Effector CD8-positive, alpha-beta T cell (primary cell): ENCODE measurements at regions not wholly inside any gene's neighbourhood (a gene's known extent, or its start where the extent isn't known, plus 50 kb on each side); places are given as distances from the start of the nearest gene placed in this dataset.
"Not testable (repeated sequence)": the region's sequence is repeated elsewhere in the genome, so short reads cannot be mapped to it uniquely, and the experiment has no call there.

Source experiments
- DNase-seq: peaks from one replicate; lab custom pipeline; 2025; lab: John Stamatoyannopoulos, UW

- no peak for DNase-seq
Measured at GRCh38 chr10:90180886-90181691, 479.7 kb downstream of the KIF20B start.

- DNase-seq: no peak
Measured at GRCh38 chr10:90192825-90193224, 491.4 kb downstream of the KIF20B start.

- DNase-seq: no peak
Measured at GRCh38 chr10:90193240-90193985, 492.0 kb downstream of the KIF20B start.

DNA sequence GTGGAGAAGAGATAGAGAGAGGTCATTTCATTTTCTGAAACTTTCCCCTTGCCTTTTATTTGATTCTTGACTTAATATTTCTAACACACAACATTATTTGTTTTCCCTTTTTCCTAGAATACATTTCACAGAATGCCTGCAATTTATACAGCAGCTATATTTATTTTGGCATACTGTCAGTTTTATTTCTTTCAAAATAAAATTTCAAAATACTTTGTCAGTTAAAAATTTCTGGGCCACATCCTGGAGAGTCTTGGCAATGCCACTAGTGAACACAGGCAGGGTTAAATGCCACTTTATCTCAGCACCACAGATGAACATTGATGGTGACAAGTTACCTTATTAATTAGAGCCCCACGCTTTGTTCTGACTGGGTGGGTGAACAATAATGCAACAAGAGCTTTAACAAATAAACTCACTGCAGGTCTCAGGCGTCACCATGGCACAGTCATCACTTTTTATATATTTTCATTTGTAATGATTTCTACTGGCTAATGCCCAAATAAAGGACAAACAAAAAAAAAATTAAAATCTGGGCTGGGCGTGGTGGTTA, 494.0 kb downstream of the KIF20B start:
- no peak for DNase-seq

- DNase-seq: no peak
Measured at GRCh38 chr10:90197766-90198165, 496.4 kb downstream of the KIF20B start.

DNA sequence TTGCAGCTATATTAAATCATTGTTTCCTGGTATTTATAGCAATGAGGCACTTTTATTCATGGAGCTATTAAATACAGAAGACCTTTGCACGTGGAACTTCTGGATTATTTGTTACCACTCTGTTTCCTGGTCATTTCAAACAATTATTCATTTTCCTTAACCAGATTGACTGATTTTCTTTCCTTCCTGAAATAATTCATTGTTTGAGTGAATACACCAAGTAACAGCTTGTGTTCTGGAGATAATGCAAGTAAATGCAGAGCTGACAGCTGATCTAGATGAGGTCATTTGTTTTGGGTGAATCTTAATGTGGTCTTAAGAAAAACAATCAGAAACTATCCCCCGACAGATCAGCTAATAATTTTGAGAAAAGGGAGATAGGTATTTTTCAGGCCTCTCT, 497.7 kb downstream of the KIF20B start:
- DNase-seq: no peak

GRCh38 chr10:90199513-90199912, 498.1 kb downstream of the KIF20B start:
- no peak for DNase-seq

DNA sequence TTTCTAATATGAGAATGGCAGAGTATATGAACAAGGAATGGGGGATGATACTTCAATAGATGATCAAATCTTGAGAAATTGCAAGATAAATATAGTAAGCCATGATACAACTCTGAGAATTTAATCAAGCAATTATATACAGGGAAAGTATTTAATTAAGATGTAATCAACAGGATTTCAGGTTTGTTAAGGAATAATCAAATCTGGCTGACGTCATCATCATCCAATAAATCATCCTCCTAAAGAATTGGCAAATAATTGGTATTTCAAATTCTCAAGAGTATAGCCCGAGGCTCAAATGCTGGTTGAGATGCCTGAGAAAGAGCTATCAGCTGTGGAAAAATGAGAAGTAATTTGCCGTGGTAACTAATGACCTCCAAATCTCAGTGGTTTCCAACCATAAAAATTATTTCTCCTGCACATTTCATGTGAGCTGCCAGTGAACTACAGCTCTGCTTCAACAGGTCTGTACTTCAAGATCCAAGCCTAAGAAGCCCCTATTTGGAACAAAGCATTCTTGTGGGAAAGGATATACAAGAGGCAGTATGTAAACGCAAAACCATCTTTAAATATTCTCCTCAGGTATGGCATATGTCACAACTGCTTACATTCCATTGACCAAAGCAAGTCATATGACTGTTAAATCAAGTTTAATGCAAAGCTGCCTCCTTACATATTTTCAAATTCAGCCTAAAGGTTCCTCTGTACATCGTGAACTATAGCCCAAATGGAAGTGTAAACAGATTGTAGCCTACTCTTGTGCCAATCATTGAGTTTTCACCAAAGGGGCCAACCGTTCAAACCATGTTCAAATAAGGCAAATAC, 503.0 kb downstream of the KIF20B start:
- DNase-seq: no peak

DNA sequence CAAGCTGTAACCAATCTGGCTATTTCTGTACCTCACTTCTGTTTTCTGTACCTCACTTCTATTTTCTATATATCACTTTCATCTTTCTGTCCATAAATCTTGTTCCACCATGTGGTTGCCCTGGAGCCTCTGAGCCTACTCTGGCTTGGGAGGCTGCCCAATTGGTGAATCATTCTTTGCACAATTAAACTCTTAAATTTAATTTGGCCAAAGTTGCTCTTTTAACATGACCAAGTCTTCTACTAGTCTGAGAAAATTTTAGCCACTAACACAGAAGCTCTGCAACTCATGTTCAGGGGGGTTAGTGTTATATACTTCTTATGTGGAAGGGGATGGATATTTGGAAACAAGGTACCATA, 503.5 kb downstream of the KIF20B start:
- DNase-seq: no peak

DNA sequence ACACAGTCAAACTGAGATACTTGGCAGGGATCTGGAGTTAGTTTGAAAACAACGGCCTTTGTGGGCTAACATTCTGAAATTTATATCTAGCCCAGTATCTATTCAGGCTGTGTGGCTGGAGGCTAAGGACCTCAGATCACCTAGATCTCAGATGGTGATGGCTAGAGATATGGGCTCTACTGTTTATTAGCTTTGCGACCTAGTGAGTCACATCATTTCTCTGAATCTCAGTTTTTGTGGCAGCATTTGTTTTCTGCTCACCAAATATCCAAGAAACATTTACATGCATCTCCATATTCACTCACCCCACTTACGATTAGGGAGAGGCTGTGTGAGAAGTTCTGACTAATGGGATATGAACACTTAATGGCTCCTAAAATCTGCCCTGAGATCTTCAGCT, 503.9 kb downstream of the KIF20B start:
- DNase-seq: no peak

- no peak for DNase-seq
Measured at GRCh38 chr10:90213346-90213745, 512.0 kb downstream of the KIF20B start.

DNA sequence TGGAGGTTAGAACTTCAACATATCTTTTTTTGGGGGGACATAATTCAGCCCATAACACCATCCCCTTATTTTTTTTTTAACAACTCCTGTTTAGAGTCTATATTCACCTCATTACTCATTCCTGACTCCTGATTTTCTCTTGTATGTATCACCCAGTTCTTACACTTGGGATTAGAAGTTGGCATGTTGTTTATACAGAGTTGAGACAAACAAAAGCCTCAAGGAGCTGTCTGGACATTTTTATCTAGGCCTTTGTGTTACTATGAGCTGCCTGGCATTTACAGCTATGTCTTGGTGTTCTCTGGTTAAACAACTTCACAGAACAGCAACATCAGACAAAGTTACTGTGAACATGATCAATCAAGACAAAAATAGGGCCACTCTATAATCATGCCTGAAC, 517.5 kb downstream of the KIF20B start:
- DNase-seq: no peak

DNA sequence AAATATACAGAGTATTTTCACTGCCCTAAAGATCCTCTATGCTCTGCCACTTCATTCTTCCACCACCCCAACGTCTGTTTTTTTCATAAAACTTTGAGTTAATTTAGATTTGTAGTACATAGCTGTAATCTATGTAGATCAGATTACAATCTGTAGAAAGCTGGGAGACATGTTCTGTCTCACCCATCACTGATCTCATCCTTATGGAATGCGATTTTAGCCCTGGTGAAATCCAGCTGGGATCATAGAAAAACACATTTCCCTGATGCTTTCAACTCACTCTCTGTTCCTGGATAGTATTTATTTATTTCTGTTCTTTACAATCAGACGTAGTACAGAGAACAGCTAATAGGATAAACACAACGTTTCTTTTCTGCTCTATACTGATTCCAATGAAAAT, 521.0 kb downstream of the KIF20B start:
- DNase-seq: no peak

- no peak for DNase-seq
Measured at GRCh38 chr10:90222939-90223338, 521.5 kb downstream of the KIF20B start.

- no peak for DNase-seq
Measured at GRCh38 chr10:90224791-90225566, 523.6 kb downstream of the KIF20B start.

DNA sequence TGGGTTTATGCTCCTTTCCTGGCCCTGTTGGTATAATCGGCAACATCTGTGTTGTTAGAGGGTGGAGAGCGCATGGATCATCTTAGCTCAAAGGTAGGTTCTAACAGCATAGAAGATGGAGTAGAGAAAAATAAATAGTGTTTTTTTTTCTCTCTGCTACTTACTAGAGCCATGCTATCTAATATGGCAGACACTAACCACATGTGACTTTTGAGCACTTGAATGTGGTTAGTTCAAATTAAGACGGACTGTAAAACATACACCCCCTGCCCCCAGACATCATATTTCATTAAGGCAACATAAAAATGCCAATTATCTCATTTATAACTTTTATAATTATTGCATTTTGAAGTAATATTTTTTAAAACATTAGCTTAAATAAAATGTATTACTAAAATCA, 525.1 kb downstream of the KIF20B start:
- DNase-seq: no peak

- DNase-seq: no peak
Measured at GRCh38 chr10:90227217-90227656, 525.8 kb downstream of the KIF20B start.

GRCh38 chr10:90227786-90228185, 526.4 kb downstream of the KIF20B start:
- no peak for DNase-seq

GRCh38 chr10:90229486-90229885, 528.1 kb downstream of the KIF20B start:
- DNase-seq: no peak

DNA sequence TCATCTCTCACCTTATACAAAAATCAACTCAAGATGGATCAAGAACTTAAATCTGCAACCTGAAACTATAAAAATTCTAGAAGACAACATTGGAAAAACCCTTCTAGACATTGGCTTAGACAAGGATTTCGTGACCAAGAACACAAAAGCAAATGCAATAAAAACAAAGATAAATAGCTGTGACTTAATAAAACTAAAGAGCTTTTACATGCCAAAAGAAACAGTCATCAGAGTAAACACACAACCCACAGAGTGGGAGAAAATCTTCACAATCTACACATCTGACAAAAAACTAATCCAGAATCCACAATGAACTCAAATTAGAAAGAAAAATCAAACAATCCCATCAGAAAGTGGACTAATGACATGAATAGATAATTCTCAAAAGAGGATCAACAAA, 532.4 kb downstream of the KIF20B start:
- not testable (repeated sequence) for DNase-seq

DNA sequence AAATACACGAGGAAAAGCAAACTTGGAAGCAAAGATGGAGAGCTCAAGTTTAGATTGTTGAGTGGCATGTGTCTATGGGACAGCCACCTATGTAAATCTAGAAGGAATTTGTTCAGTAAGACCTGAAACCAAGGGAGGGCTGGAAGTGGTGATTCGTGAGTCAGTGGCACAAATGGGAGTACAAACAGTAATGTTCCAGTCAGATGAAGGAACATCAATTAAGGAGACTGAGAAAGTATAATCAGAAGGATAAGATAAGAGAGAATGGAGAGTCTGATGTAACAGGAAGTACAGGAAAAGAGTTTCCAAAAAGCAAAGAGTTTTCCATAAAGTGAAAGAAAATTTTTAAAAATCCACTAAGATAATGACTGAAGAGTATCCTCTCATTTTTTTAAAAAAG, 544.2 kb downstream of the KIF20B start:
- DNase-seq: no peak
